ENCODE measurements at regions not wholly inside any gene's neighbourhood (a gene's known extent, or its start where the extent isn't known, plus 50 kb on each side); places are given as distances from the start of the nearest gene placed in this dataset.

DNA sequence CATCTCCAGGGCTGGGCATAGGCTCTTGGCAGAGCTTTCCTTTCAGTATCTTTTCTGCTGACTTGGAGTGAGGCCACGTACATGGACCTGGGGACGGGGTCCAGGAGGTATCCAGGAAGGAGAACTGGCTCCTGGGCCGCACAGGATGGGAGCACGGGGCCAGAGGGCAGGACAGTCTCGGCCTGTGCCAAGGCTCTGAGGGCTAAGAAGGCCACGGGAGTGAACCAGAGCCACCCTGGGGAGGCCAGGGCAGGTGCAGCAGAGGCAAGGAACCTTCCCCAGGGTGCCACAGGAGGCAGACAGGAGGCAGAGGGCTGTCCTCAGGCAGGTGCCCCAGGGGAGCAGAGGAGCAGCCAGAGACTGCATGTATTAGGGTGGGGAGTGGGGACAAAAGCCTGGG, 50.3 kb downstream of the PLXNA1 start:
- DNase-seq: no peak

GRCh38 chr3:127033786-127034185, 50.9 kb downstream of the PLXNA1 start:
- no peak for DNase-seq

- DNase-seq: no peak
These were observed 51.5 kb downstream of the PLXNA1 start for GRCh38 chr3:127034195-127034989.

DNA sequence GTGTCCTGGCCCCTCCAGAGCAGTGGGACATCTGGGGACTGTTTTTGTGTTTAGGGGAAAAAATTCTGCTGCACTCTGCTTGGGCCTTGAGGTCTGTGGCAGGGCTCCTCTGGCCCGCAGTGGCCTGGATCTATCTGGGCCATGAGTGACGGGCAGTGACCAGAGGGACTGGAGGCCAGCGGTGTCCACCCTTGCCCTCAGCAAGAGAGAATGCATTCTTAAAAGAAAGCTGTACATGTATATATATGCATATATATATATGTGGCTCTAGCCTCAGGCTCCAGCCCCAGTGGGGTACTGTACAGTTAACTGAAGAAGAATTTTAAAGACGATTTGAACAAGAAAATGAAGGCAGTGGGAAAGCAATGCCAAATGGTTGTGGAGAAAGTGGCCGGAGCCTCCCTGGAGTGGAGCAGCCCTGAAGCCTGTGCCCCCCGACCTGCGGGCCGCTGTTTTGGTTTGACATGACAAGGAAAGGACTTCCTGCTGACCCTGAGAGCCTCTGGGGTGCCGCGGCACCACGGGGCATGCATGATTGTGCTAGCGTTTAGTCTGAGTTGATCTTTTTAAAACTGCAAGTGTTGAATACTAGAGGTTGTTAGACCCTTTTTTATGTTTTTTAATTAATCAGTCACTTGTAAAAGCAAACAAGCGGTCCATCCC, 52.2 kb downstream of the PLXNA1 start:
- DNase-seq: no peak

GRCh38 chr3:127035677-127036076, 52.8 kb downstream of the PLXNA1 start:
- no peak for DNase-seq

GRCh38 chr3:127036209-127037020, 53.5 kb downstream of the PLXNA1 start:
- DNase-seq: no peak

- no peak for DNase-seq
These were observed 54.1 kb downstream of the PLXNA1 start for GRCh38 chr3:127037021-127037400.

GRCh38 chr3:127037418-127037841, 54.5 kb downstream of the PLXNA1 start:
- DNase-seq: no peak

GRCh38 chr3:127037971-127038446, 55.1 kb downstream of the PLXNA1 start:
- DNase-seq: no peak

GRCh38 chr3:127038466-127038865, 55.6 kb downstream of the PLXNA1 start:
- DNase-seq: no peak

DNA sequence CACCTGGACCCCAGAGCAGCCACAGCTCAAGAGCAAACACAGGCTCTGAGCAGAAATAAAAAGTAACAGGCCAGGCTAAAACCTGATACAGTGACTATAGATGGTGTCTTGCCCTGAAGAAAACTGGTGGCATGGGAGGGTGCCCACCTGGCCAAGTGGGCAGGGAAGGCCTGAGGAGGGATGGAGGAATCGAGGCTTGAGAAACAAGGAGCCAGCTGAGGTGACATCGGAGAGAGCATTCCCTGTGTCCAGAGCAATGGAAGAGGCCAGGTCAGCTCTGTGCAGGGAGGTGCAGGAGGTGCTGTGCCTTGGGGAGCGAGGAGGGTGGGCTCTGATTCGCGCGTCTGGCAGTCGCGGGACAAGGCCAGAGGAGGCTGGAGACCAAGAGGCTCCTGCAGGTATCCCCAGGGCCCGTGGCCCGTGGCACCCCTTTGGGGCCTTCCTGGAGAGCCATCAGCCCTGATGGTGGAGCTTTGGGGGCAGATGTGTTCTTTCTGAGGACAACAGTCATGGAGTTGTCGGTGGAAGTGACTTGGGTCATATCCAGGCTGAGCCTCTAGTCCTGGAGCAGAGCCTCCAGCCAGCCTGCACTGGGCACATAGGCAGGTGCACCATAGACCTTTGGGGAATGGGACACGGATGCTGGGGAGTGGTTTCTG, 56.1 kb downstream of the PLXNA1 start:
- DNase-seq: no peak

GRCh38 chr3:127039719-127040118, 56.8 kb downstream of the PLXNA1 start:
- DNase-seq: no peak

DNA sequence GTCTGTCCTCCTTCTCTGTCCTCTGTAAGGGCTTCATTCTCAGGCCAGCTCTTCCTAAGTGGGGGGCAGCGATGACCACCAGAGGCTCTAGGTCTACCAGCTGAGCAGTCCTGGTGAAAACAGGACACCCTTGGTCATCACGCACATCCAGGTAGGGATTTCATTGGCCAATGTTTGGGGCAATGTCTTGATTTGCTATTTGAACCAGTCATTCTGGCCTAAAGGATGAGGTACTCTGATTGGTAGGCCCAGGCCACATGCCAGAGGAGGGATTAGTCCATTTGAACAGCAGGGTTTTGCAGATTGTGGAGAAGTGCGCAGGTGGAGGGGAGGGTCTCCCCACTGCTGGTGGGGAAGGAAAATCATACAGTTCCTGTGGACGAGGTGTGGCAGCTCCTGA, 57.3 kb downstream of the PLXNA1 start:
- no peak for DNase-seq

GRCh38 chr3:127041264-127041820, 58.4 kb downstream of the PLXNA1 start:
- no peak for DNase-seq

GRCh38 chr3:127041933-127042332, 59.0 kb downstream of the PLXNA1 start:
- DNase-seq: peak; percentile 4

DNA sequence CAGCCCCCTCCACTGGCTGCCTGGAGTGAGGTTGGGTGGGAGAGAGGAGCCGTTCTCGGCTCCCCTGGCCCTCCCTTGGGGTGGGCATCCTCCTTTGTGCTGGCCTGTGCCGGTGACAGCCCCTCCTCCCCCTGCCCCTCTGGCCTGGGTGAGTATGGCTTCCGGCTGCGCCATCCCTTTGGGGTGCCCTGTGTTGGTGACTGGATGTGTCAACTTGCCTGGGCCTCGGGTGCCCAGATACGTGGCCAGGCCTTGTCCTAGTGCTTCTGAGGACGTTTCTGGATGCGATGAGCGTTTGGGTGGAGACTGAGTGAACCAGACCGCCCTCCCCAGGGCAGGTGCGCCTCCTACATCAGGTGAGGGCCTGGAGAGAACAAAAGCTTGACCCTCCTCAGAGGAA, 59.7 kb downstream of the PLXNA1 start:
- peak; percentile 11 for DNase-seq

GRCh38 chr3:127043041-127043641, 60.2 kb downstream of the PLXNA1 start:
- DNase-seq: peak; percentile 4

- DNase-seq: peak; percentile 6
These were observed 61.0 kb downstream of the PLXNA1 start for GRCh38 chr3:127043731-127044510.

GRCh38 chr3:127044996-127045395, 62.1 kb downstream of the PLXNA1 start:
- DNase-seq: no peak

DNA sequence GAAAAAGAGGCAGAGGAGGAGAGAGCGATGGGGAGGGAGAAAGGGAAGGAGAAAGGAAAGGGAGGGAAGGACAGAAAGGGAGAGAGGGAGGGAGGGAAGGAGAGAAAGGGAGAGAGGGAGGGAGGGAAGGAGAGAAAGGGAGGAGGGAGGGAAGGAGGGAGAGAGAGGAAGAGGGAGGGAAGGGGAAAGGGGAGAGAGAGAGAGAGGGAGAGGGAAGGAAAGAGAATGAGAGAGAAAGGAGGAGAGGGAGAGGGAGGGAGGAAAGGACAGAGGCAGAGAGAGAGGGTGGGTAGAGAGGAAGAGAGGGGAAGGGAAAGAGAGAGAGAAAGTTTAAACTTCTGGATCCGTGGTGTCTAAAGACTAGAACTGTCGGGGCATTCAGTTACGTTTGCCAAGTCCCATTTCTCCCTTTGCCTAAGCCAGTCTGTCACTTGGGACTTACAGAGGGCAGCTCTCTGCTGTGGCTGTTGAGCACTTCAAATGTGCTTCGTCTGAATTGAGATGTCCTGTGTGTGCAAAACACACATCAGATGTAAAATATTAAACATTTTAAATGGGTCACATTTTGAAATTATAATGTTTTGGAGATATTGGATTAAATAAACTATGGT, 62.6 kb downstream of the PLXNA1 start:
- DNase-seq: no peak

DNA sequence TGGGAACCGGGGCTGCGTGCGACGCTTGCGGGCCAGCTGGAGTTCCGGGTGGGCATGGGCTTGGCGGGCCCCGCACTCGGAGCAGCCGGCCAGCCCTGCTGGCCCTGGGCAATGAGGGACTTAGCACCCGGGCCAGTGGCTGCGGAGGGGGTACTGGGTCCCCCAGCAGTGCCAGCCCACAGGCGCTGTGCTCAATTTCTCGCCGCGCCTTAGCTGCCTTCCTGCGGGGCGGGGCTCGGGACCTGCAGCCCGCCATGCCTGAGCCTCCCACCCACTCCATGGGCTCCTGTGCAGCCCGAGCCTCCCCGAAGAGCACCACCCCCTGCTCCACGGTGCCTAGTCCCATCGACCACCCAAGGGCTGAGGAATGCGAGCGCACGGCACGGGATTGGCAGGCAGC, 63.8 kb downstream of the PLXNA1 start:
- DNase-seq: peak; percentile 8
